IMR-90 (cell line): ENCODE measurements at regions not wholly inside any gene's neighbourhood (a gene's known extent, or its start where the extent isn't known, plus 50 kb on each side); places are given as distances from the start of the nearest gene placed in this dataset.

Source experiments
- ATAC-seq: fragments of 200-7000 bp; cut with Tn5 transposase; 2 replicates; pipeline ENCODE4 v1.9.1; 2020; ENCODE audit warnings: low read depth, mild to moderate bottlenecking, moderate library complexity
- BruUV-seq: library from RNA; stranded (reverse); fragments of 400-500 nt; replicated peaks from 2 replicates; lab custom pipeline; 2021; lab: Mats Ljungman, UMichigan
- CTCF ChIA-PET: fragments of 300-600 bp; formaldehyde crosslinking; extraction: SDS; loops from one replicate; lab custom pipeline; 2021; ENCODE audit warnings: antibody characterized with exemption; lab: Yijun Ruan, JAX
- POLR2A ChIA-PET: fragments of 300-600 bp; sonication (Branson Sonifier 250); formaldehyde crosslinking; loops from one replicate; lab custom pipeline; 2022; ENCODE audit warnings: antibody characterized with exemption; ENCODE audit not compliant: unreplicated experiment; lab: Charles Lee
- DNase-seq: peaks from one replicate; pipeline ENCODE4 v3.0.0; 2013
- H2AFZ ChIP-seq: replicated peaks from 2 replicates; pipeline ENCODE3; 2013; ENCODE audit warnings: low read length, mild to moderate bottlenecking; ENCODE audit not compliant: poor library complexity
- H2AK5ac ChIP-seq: 2 replicates; pipeline ENCODE4 v1.6.1; 2013; ENCODE audit warnings: low read depth, low read length, inconsistent platforms
- H2AK9ac ChIP-seq: replicated peaks from 2 replicates; pipeline ENCODE3; 2013; ENCODE audit warnings: mild to moderate bottlenecking, low read depth, low read length, moderate library complexity; ENCODE audit not compliant: poor library complexity
- H2BK120ac ChIP-seq: 2 replicates; pipeline ENCODE4 v1.6.1; 2013; ENCODE audit warnings: low read depth, low read length, inconsistent platforms
- H2BK15ac ChIP-seq: 3 replicates; pipeline ENCODE4 v1.6.1; 2013; ENCODE audit warnings: low read depth, low read length, inconsistent platforms
- H2BK20ac ChIP-seq: 2 replicates; pipeline ENCODE4 v1.6.1; 2013; ENCODE audit warnings: low read depth, mild to moderate bottlenecking, inconsistent platforms, low read length, moderate library complexity
- H2BK5ac ChIP-seq: 2 replicates; pipeline ENCODE4 v1.6.1; 2013; ENCODE audit warnings: mild to moderate bottlenecking, low read depth, low read length, inconsistent platforms; ENCODE audit not compliant: poor library complexity, severe bottlenecking
- H3K14ac ChIP-seq: replicated peaks from 2 replicates; pipeline ENCODE4 v1.6.1; 2013; ENCODE audit warnings: low read depth, low read length, inconsistent platforms
- H3K18ac ChIP-seq: 2 replicates; pipeline ENCODE4 v1.6.1; 2013; ENCODE audit warnings: low read depth, low read length, control low read depth
- H3K23ac ChIP-seq: 2 replicates; pipeline ENCODE4 v1.6.1; 2013; ENCODE audit warnings: low read depth, low read length, inconsistent platforms
- H3K27ac ChIP-seq: 2 replicates; pipeline ENCODE4 v1.5.1; 2013; ENCODE audit warnings: mild to moderate bottlenecking, control low read depth, low read length; ENCODE audit not compliant: insufficient read depth
- H3K27me3 ChIP-seq: 2 replicates; pipeline ENCODE4 v1.6.1; 2013; ENCODE audit warnings: low read length; ENCODE audit not compliant: control insufficient read depth, insufficient read depth
- H3K36me3 ChIP-seq: 2 replicates; pipeline ENCODE4 v1.6.1; 2013; ENCODE audit warnings: low read length, mixed read lengths; ENCODE audit not compliant: control insufficient read depth, insufficient read depth
- H3K4ac ChIP-seq: 2 replicates; pipeline ENCODE4 v1.6.1; 2013; ENCODE audit warnings: low read depth, low read length, inconsistent platforms
- H3K4me1 ChIP-seq: 2 replicates; pipeline ENCODE4 v1.6.1; 2013; ENCODE audit warnings: low read length, mixed read lengths; ENCODE audit not compliant: control insufficient read depth, insufficient read depth
- H3K4me2 ChIP-seq: 2 replicates; pipeline ENCODE4 v1.6.1; 2013; ENCODE audit warnings: low read depth, mild to moderate bottlenecking, control low read depth, low read length, moderate library complexity
- H3K4me3 ChIP-seq: 2 replicates; pipeline ENCODE4 v1.5.1; 2013; ENCODE audit warnings: low read depth, mild to moderate bottlenecking, control low read depth, low read length, moderate library complexity; ENCODE audit not compliant: insufficient read depth
- H3K56ac ChIP-seq: 2 replicates; pipeline ENCODE4 v1.6.1; 2013; ENCODE audit warnings: low read length, inconsistent platforms; ENCODE audit not compliant: insufficient read depth; ENCODE audit errors: extremely low read depth
- H3K79me1 ChIP-seq, 2 experiments: 2 replicates each; pipeline ENCODE4 v1.6.1; 2013; ENCODE audit warnings: low read length in 2 of 2, inconsistent platforms in 1 of 2, low read depth in 1 of 2
- H3K9ac ChIP-seq: 2 replicates; pipeline ENCODE4 v1.6.1; 2013; ENCODE audit warnings: low read depth, low read length, control low read depth
- H3K9me1 ChIP-seq: 2 replicates; pipeline ENCODE4 v1.6.1; 2013; ENCODE audit warnings: low read length, inconsistent platforms; ENCODE audit not compliant: insufficient read depth
- H3K9me3 ChIP-seq: 2 replicates; pipeline ENCODE4 v1.6.1; 2013; ENCODE audit warnings: low read length; ENCODE audit not compliant: control insufficient read depth, insufficient read depth
- H4K20me1 ChIP-seq: 2 replicates; pipeline ENCODE4 v1.6.1; 2013; ENCODE audit warnings: low read length, inconsistent platforms; ENCODE audit not compliant: insufficient read depth
- H4K5ac ChIP-seq: 2 replicates; pipeline ENCODE4 v1.6.1; 2013; ENCODE audit warnings: mild to moderate bottlenecking, low read depth, low read length, control low read depth
- H4K8ac ChIP-seq, 2 experiments: 2 replicates each; pipeline ENCODE4 v1.6.1; 2013; ENCODE audit warnings: low read depth in 2 of 2, low read length in 2 of 2, control low read depth in 1 of 2, inconsistent platforms in 1 of 2
- H4K91ac ChIP-seq: 2 replicates; pipeline ENCODE4 v1.6.1; 2013; ENCODE audit warnings: low read depth, low read length, inconsistent platforms; ENCODE audit not compliant: insufficient read depth
- MXI1 ChIP-seq: IDR thresholded peaks from 2 replicates; pipeline ENCODE4 v1.6.1; 2012; ENCODE audit warnings: low read depth, mild to moderate bottlenecking, low read length, moderate library complexity, borderline replicate concordance
- RCOR1 ChIP-seq: IDR thresholded peaks from 2 replicates; pipeline ENCODE4 v1.6.1; 2012; ENCODE audit warnings: mild to moderate bottlenecking, low read length, improper control_type of control experiment; ENCODE audit not compliant: insufficient replicate concordance
- WGBS, 2 experiments: methylation state at CpG; one replicate each; pipeline versions ENCODE4 v1.1.5 to v1.1.7; 2013; ENCODE audit warnings: missing lambda C conversion rate in 2 of 2; ENCODE audit not compliant: insufficient read length in 1 of 2; ENCODE audit errors: extremely low coverage in 2 of 2; 5-methylcytosine and 5-hydroxymethylcytosine counted together
- dilution Hi-C: fragments of 300-500 bp; cut with HindIII; formaldehyde crosslinking; loops from one replicate; pipeline ENCODE4 v1.14.3; 2018; ENCODE audit warnings: low sequenced_read_pairs; ENCODE audit not compliant: unreplicated experiment
- in situ Hi-C: fragments of 300-500 bp; cut with MboI; formaldehyde crosslinking; loops from 3 replicates; pipeline ENCODE4 v1.14.3; 2019; ENCODE audit warnings: low sequenced_read_pairs, inconsistent platforms, mixed read lengths
- intact Hi-C: fragments of 100-400 bp; cut with micrococcal nuclease; formaldehyde crosslinking; loops from 2 replicates; pipeline ENCODE4 v1.10.0; 2022
- TF ChIP-seq, protein P1 (sequence below): fragments of 150-350 bp; IDR thresholded peaks from 2 replicates; pipeline ENCODE4 v1.6.1; 2016; ENCODE audit warnings: low read depth, mild to moderate bottlenecking, low read length, moderate library complexity, borderline replicate concordance

DNA sequence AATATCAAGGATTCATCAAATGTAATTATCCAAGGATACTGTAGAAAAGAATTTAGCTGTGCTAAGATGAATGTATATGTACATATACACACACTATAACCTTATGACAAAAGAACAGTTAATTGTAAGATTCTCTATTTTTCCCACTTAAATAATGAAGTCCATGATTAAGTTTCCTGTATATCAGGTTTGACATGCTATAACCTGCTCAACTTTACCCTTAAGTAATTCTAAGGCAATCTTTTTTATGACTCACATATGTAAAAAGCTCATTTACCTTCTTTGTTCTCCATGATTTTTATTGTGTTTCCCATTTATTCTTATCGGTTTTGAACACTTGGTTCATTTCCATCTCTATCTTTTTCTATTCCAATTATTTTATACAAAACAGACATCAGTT is 1213.1 kb upstream of the SLC39A10 start:
- CTCF ChIA-PET: no interaction called here
- no TSS peak for BruUV-seq

More for the DNA sequence above, 1213.1 kb upstream of the SLC39A10 start:
- no peak overlapping the region for H2AFZ ChIP-seq
- H3K4me1 ChIP-seq: no peaks in the 10 kb centered on the region
- ATAC-seq (no peak), DNase-seq (no peak)
- H2AK9ac ChIP-seq: no peak overlapping the region
- no peak for TF ChIP-seq MXI1
- TF ChIP-seq, protein P1, sequence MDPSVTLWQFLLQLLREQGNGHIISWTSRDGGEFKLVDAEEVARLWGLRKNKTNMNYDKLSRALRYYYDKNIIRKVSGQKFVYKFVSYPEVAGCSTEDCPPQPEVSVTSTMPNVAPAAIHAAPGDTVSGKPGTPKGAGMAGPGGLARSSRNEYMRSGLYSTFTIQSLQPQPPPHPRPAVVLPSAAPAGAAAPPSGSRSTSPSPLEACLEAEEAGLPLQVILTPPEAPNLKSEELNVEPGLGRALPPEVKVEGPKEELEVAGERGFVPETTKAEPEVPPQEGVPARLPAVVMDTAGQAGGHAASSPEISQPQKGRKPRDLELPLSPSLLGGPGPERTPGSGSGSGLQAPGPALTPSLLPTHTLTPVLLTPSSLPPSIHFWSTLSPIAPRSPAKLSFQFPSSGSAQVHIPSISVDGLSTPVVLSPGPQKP: no peak
- TF ChIP-seq RCOR1: no peak
- no peak overlapping the region for H3K4ac ChIP-seq
- intact Hi-C loops (no loop called here), dilution Hi-C loops (no loop called here), in situ Hi-C loops (no loop called here)
- H2BK15ac ChIP-seq: no peak overlapping the region
- no peak overlapping the region for H3K18ac ChIP-seq
- H2BK120ac ChIP-seq: no peak overlapping the region
- no peak overlapping the region for H4K91ac ChIP-seq
- WGBS, 2 experiments: no CpG with 5 or more reads among the region's 1 CpG
- H2BK20ac ChIP-seq: no peak overlapping the region
- no peaks in the 10 kb centered on the region for H3K27me3 ChIP-seq
- no peak overlapping the region for H3K14ac ChIP-seq
- H3K27ac ChIP-seq: no peak overlapping the region
- no peaks in the 10 kb centered on the region for H3K9me3 ChIP-seq
- H4K8ac ChIP-seq: no peak overlapping the region
- no peaks in the 10 kb centered on the region for H3K9me1 ChIP-seq
- H4K20me1 ChIP-seq: no peaks in the 10 kb centered on the region
- no peak overlapping the region for H2AK5ac ChIP-seq
- H3K23ac ChIP-seq: no peak overlapping the region
- no peaks in the 10 kb centered on the region for H3K36me3 ChIP-seq
- H2BK5ac ChIP-seq: no peak overlapping the region
- H4K5ac ChIP-seq: no peak overlapping the region
- H3K9ac ChIP-seq: no peak overlapping the region
- H3K4me2 ChIP-seq: no peak overlapping the region
- POLR2A ChIA-PET: no interaction called here
- H3K4me3 ChIP-seq: no peak overlapping the region
- H3K56ac ChIP-seq: no peak overlapping the region
- no peaks in the 10 kb centered on the region for H3K79me1 ChIP-seq
